ENCODE measurements at regions not wholly inside any gene's neighbourhood (a gene's known extent, or its start where the extent isn't known, plus 50 kb on each side); places are given as distances from the start of the nearest gene placed in this dataset.
"Not testable (repeated sequence)": the region's sequence is repeated elsewhere in the genome, so short reads cannot be mapped to it uniquely, and the experiment has no call there.

DNA sequence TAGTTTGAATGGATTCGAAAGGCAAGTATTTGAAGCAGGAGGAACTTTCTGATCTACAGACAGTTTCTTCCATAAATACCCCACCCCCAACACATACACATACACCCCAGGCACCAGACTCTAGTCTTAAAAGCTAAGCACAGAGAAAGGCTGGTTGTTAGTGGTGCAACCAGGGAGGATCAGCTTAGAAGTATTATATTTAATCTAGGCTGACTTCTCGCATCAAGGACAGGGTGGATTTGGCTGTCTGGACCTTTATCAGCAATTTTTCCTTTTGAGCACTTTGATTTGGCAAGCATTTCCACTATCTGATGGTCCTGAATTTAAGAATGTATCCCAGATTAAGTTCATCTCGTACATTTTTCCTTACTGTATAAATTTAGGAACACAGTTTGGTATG, 1489.8 kb upstream of the FLRT2 start:
- DNase-seq, result no peak

DNA sequence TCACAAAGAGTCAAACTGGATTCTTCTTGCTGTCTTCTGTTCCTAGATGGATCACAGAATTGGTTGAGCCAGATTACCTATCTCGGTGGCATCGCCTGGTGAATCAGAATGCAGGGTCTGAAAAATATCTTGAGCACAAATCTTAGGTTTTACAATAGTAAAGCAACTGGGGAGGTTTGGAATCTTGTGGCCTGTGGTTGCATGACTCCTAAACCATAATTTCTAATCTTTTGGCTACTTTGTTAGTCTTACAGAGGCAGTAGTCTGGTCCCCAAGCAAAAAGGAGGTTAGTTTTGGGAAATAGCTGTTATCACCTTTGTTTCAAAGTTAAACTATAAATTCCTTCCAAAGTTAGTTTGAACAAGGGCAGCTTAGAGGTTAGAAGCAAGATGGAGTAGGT, 1488.5 kb upstream of the FLRT2 start:
- DNase-seq, result no peak

DNA sequence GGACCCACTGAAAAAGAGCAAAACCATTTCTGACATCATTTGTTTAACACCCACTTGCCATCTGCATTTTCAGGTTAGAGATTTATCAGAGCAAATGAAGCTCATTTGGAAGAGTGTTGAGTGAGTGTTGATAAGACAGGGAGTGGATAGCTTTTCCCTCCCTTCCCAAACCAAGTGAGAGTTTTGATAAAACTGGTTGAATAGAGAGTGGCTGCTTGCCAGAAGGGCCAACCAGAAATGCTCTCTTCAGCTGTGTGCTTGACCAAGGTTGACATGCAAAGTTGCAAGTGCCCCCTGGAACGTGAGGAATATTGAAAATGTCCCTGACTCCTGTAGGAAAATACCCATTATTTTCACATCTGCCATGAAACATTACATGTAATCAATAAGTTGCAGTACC, 1487.0 kb upstream of the FLRT2 start:
- no peak for DNase-seq

DNA sequence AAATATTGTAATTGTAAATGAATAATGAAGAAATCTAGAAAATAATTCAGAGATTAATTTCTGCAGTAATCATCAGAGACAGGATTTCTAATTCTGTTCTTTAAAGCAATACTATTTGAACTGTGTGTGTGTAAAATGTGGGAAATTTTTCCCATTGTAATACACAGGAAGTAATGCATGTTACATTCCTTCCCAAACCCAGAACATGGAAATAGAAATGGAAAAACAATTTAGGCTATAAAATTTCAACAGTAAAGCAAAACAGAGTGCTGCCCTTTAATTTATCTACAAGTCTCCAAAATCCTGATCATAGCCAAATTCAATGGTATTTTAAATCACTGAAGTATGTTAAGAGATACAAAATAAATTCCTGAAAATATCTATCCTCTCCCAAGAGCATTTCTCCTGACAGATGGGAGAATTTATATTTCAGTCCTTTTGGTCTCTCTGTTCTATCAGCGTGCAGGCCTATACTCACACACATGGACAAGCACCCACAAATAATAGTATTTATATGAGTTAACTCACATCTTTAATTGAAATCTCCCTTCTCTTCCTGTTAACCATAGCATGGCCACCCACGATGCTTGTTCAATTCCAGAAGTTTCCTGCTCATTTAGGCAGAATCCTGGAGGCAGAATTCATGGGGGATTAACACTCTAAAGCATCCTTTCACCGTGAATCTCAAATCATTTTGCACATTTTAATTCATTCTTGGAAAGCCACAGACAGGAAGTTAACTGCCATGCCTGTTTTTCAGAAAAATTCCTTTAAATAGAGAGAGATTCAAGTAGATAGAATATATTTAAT, 1465.4 kb upstream of the FLRT2 start:
- DNase-seq, result no peak

DNA sequence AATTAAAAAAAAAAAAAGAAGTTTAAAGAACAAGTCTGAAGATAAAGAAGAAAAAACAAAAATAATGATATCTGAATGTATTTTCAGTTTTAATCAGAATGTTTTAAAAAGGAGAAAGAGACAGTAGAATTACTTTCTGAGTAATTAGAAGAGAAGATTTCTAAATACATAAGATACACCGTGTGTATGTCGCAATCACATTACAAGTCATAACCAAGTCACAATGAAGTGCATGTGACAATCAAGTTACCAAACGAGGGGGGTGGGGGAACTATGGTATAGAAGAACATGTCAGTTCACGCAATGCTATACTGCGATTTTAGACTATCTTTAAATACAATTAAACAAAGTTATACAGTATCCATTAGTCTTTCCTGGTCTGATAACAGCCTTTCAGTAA, 1464.1 kb upstream of the FLRT2 start:
- no peak for DNase-seq

DNA sequence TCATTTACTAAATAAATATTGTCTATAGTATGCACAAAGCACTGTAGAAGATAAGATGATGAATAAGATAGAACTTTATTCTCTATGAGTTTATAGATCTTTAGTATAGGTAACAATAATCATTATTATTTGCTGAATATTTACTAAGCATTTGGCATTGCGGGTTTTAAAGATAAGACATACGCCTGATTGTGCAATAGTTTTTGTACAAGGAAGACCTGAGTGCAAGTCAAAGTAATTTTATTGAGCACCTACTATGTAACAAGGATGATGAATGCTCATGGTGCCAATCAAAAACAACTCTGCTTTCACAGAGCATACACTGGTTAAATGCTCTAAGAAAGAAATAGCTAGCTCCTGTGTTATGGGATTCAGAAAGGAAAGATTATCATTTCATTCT, 1461.7 kb upstream of the FLRT2 start:
- no peak for DNase-seq

DNA sequence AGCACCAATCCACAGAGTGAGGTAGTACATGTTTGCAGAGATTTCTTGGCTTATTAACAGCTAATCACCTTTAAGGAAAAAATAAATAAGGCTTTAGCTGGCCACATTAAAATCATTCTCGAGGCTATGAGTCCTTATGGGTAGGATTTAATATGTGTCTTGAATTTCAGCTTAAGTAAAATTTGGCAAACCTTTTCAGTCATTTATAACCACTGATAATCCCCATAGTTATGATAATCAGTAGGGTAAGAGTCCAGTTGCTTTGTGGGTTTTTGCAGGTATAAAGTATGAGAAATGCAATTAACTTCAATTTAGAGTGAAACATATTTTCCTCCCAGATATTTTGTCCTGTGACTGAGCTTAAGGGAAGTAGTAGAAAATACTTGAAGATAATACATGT, 1458.9 kb upstream of the FLRT2 start:
- no peak for DNase-seq

DNA sequence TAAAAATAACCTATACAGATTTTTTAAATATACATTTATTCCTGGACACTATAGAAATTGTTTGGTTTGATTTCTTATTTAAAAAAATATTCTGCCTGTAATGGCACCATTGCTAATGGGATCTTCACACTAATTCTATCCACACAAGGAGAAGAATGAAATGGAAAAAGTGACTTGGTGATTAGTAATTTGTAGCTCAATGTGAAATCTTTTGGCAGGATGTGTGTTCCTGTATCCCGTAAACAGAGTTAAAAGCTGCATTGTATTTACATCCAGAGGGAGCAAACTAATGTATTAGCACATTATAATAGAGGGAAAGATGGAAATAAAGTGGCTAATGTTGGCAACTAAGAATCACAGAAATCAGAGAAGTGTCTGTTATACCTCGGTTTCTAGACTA, 1455.3 kb upstream of the FLRT2 start:
- no peak for DNase-seq

DNA sequence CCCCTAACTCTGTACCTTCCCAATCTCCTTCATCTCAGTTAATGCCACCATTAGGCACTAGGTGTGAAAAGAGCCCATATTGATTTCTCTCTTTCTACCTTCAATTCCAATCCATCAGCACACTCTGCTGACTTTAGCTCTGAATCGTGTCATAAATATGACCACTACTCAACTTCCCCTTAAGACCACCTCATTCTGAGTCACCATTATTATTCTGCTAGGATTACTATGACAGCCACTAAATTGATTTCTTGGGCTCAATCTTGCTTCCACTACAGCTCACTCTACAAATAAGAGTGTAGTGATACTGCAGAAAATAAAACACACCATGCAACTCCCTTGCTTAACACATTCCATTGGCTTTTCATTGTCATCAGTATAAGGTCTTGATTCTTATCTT, 1449.0 kb upstream of the FLRT2 start:
- no peak for DNase-seq

DNA sequence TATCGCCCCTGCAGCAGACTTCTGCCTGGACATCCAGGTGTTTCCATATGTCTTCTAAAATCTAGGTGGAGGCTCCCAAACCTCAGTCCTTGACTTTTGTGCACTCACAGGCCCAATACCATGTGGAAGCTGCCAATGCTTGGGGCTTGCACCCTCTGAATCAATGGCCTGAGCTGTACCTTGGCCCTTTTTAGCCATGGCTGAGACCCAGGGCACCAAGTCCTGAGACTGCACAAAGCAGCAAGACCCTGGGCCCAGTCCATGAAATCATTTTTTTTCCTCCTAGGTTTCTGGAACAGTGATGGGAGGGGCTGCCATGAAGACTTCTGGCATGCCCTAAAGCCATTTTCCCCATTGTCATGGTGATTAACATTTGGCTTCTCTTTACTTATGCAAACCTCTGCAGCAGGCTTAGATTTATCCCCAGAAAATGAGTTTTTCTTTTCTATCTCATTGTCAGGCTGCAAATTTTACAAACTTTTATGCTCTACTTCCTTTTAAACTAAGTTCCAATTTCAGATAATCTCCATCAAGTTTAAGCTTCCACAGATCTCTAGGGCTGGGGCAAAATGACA, 1445.8 kb upstream of the FLRT2 start:
- no peak for DNase-seq

DNA sequence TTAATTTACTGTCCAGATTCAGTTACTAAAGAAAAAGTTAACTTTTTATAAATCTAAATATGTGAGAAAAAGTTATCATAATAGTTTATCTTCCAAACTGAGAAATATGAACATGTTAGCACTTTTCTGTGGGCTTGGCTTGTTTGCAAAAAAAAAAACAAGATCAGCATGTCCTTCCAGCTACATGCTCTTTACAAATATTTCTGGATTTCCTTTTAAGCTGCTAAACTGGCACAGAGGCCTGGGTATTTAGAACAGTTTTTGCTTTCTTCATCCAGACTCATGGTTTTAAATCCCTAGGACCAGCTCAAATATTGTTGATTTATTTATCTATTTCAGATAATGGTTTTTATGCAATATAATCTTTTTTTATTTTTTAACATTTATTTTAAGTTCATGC, 1444.5 kb upstream of the FLRT2 start:
- no peak for DNase-seq

DNA sequence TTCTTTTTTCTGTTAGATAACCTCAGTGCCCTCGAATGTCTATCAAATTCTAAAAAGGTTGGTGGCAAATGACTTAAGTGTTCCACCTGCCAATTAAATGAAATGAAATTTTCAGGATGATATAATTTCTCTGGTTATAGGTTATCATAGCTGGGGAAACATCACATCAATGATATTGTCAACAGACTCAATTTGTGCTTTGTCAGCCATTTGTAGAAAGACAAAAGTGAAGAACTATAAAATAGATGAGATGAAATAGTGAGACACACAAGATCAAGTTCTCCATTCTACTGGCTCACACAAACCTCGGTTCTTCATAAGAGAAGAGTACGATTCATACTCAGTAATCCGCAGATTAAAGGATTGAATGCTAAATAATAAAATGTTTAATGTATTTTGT, 1443.2 kb upstream of the FLRT2 start:
- no peak for DNase-seq

DNA sequence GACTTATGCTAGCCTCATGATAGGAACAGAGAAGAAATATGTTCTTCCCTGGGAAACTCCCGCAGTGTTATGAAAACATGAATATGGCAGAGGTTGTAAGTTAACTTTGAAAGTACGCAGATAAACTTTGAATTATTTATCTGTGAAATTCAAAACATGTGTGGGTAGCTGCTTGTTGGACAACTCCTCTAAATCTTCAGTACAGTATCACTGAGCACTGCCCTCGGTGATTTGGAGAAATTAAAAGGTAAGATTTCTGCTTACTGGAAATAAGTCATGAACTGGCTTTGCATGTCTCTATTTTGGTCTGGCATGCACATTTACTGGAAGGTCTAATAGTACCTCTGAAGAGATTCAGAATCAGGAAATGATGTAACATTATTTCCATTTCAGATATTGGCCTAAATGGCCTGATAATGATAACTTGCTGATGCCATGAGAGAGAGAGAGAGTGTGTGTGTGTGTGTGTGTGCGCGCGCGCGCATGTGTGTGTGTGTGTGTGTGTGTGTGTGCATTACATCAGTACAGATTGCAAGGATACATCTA, 1441.9 kb upstream of the FLRT2 start:
- no peak for DNase-seq

DNA sequence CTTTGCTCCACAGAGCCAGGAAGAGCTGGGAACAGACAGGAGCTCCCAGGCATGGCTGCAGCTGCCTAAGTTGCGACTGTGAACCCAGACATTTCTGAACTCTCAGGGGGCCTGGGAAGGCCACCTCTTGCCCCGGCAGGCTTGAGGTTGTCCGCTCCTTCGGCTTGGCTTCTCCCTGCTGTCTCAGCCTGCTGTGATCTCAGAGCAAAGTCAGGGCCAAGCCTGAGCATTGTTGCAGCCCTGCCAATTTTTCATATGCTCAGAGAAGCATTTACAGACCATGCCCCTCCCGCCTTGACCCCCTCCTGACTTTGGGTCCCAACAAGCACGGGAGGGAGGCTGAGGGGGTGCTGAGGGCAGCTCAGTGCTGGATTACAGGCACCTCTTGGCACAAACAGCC, 1439.1 kb upstream of the FLRT2 start:
- no peak for DNase-seq

DNA sequence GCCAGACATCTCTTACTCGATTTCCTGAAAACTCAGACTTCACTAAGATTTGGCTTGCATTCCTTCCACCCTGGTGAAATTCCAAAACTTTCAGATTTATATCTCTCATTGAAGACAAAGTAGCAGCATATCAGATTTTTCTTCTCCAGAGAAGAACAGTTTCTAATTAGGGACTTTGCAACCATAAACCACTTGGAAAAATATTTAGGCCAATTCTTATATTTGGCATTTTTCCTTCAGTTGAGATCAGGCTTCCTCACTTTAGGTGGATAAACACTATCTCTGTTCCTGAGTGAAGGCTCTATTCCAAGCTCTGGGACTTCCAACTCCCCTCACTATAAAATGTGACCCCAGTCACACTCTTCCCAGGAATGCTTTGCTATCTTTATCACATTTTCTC, 1434.3 kb upstream of the FLRT2 start:
- no peak for DNase-seq

DNA sequence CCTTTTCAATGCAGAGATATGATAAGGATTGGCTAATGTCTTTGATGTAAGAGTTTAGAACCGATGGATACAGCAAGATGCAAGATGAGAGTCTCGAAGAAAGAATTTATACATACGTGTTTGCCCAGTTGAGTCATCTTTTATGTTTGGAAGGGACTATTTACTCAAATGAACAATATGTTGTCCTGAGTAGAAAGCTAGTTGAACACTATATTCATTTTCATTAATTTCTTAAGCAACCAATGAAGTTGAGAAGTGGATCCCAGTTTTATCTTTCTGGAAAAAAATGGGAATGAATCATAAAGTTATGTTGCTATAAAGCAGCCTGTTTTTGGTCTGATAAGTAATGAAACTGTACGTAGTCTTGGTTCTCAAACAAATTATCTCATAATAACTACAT, 1431.7 kb upstream of the FLRT2 start:
- no peak for DNase-seq

DNA sequence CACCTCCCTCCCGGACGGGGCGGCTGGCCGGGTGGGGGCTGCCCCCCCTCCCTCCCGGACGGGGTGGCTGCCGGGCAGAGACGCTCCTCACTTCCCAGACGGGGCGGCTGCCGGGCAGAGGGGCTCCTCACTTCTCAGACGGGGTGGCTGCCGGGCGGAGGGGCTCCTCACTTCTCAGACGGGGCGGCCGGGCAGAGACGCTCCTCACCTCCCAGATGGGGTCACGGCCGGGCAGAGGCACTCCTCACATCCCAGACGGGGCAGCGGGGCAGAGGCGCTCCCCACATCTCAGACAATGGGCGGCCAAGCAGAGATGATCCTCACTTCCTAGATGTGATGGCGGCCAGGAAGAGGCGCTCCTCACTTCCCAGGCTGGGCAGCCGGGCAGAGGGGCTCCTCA, 1430.4 kb upstream of the FLRT2 start:
- not testable (repeated sequence) for DNase-seq

DNA sequence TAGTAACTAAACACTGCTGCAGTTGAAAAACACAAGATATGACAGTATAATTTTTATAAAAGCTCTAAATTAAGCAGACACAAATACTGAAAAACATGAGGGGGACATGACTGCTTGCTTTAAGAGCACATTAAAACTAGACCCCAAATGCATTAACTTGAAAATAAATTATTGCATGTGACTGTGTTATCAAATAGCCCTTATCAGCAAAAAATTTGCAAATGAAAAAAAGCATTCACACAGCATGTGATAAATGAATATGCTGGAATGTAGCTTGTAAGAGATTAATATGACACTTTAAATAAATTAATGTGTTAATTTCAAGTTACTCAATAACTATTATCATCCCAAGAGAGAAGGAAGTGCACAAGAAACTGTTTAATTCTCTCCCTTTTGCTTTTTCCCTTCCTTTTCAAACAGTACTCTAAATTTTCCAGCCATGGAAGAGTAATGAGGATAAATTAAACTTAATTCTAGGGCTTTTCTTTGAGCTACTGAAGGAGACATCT, 1422.1 kb upstream of the FLRT2 start:
- DNase-seq, result no peak

DNA sequence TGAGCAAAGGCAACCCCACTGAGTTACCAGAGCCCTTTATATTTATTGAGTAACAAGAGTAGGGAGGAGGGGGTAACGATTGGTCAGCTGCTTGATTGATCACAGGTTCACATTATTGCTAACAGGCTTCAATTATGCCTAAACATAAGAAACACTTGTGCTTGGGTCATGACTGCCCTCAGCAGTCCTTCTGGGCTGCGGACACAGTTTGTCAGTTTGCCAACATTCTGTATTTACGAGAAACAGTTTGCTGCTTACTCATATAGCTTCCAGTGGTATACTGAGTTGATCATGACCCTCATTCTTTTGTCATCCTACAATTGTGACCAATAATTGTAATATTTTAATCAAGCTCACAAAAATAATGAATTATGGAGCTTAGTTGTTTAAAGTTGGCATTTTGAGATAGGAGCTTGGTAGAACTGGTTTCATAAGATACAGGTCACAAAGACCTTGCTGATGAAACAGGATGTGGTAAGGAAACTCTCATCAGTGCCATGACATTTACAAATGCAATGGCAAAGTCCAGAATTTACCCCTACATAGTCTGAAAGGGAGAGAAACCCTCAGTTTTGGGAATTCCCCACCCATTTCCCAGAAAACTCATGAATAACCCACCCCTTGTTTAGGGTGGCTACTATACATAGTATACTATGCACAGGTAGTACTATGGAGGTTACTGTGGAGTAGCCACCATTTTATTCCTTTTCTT, 1421.0 kb upstream of the FLRT2 start:
- no peak for DNase-seq

DNA sequence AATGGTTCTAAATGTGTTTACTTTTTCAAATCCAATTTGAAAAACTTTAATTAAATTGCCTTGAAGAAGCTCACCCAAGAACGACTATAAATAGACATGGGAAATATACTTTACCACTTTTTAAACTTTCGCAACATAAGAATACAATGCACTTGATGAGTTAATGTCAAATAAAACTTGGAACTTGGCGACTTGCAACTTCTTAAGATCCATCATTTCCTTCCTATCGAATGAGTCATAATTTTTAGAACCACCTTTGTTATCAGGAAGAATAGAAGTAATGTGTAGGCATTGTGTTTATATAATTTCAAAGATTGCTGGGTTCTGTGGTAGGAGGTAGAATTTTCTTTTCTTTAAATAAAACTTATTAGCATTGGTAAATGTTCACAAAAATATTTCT, 1417.4 kb upstream of the FLRT2 start:
- DNase-seq, result no peak

DNA sequence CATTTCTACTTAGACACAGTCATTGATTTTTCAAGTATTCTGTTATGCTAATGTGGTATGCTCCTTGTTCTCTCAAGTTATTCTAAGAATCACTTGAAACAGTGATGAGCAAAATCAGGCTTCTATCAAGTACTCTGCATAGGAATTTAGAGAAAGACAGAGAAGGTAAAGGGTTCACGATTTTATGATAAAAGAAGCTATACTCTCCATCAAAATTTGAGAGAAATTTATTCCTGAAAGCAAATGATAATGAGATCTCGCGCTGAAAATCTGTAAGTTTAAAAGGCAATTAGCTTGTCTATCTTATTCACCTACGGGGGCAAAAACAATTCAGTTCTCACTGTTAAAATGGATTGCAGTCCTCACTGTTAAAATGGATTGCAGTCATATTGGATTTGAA, 1404.3 kb upstream of the FLRT2 start:
- DNase-seq, result no peak

DNA sequence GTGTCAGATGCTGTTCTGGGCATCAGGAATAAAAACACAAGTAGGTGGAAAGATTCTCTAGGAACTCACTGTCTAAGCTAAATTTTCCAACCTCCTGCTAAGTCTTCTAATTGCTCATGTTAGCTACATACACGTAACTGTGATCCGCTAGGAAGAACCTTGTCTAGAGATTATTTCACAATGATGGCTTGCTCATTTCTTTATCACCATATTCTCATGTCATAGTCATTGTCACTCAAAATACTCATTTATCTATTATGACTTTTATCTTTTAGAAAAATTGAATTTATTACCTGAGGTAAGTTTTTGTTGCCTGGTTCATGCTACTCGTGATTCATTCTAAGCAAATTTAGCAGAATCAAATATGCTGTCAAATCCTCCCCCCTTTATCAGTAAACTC, 1402.4 kb upstream of the FLRT2 start:
- DNase-seq, result no peak

DNA sequence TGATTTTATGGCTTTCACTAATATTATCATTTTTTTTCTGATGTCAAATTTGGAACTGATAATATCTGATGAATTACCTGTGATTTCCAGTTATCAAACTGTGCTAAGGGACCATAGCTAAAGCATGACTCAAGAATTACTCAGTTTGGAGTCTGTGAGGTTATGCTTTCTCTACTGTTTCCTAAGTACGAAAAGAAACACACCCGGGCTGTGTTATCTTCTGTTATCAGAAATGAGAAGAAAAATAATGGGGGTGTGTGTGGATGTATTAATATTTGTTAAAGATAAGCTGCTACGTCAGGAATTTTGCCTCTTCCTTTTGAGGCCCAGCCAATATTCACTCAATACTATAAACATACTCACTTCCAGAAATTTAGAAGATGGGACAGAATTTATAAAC, 1401.9 kb upstream of the FLRT2 start:
- DNase-seq, result no peak

DNA sequence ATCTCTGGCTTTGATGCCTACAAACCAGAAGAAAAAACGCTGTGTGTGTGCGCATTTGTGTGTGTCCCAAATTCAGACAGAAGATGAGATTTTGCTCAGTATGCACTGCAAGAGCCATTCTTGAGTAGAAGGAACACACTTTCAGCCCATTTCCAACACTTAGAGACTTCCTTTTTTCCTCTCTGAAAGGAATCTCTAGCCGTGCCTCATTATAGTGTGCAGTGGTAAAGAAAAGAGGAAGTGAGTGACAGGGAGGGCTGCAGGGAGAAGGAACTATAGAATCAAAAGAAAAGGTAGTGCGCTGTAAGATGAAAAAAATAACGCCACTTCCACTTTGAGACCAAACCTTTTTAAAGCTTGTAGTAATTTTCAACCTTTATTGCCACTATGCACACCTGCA, 1400.9 kb upstream of the FLRT2 start:
- no peak for DNase-seq

All from right forelimb (tissue), 1 donor.